ENCODE measurements at regions not wholly inside any gene's neighbourhood (a gene's known extent, or its start where the extent isn't known, plus 50 kb on each side); places are given as distances from the start of the nearest gene placed in this dataset.
A peak's percentile ranks its signal among the peaks of the same experiment; 100 is the strongest.

GRCh38 chr10:107496594-107496993 is 332.1 kb upstream of the SORCS1 start:
- no peak overlapping the region for H3K27ac ChIP-seq (ENCODE audit: low read depth, low read length)
- no peak overlapping the region for H3K4me3 ChIP-seq (ENCODE audit: low read depth, low read length)
- no peak for DNase-seq (ENCODE audit: low read depth in 4 of 6, low spot score in 6 of 6)
- no peaks in the 10 kb centered on the region for H3K9me3 ChIP-seq (ENCODE audit: control insufficient read depth, insufficient read depth, low read length)
- WGBS (ENCODE audit: insufficient coverage): 95% methylated on average over 2 of the region's 2 CpGs
- H3K36me3 ChIP-seq (ENCODE audit: control insufficient read depth, insufficient read depth, low read length): no peaks in the 10 kb centered on the region
- H3K4me1 ChIP-seq (ENCODE audit: control insufficient read depth, insufficient read depth, low read length): no peaks in the 10 kb centered on the region
- no peaks in the 10 kb centered on the region for H3K27me3 ChIP-seq (ENCODE audit: control insufficient read depth, insufficient read depth, low read length)

- no peak overlapping the region for H3K27ac ChIP-seq (ENCODE audit: low read depth, low read length)
- H3K36me3 ChIP-seq (ENCODE audit: control insufficient read depth, insufficient read depth, low read length): no peaks in the 10 kb centered on the region
- no peaks in the 10 kb centered on the region for H3K4me1 ChIP-seq (ENCODE audit: control insufficient read depth, insufficient read depth, low read length)
- H3K4me3 ChIP-seq (ENCODE audit: low read depth, low read length): no peak overlapping the region
- DNase-seq (ENCODE audit: low read depth in 4 of 6, low spot score in 6 of 6): no peak
- no peaks in the 10 kb centered on the region for H3K9me3 ChIP-seq (ENCODE audit: control insufficient read depth, insufficient read depth, low read length)
- no CpG with 5 or more reads among the region's 1 CpG for WGBS (ENCODE audit: insufficient coverage)
- no peaks in the 10 kb centered on the region for H3K27me3 ChIP-seq (ENCODE audit: control insufficient read depth, insufficient read depth, low read length)
Measured at GRCh38 chr10:107492389-107492788, 327.9 kb upstream of the SORCS1 start.

GRCh38 chr10:107490389-107490788 is 325.9 kb upstream of the SORCS1 start:
- 100% methylated on average over 1 of the region's 2 CpGs for WGBS (ENCODE audit: insufficient coverage)
- Histone ChIP-seq H3K9me3 (ENCODE audit: control insufficient read depth, insufficient read depth, low read length) (no peaks in the 10 kb centered on the region), H3K4me3 (ENCODE audit: low read depth, low read length) (no peak overlapping the region), H3K36me3 (ENCODE audit: control insufficient read depth, insufficient read depth, low read length) (no peaks in the 10 kb centered on the region), H3K27ac (ENCODE audit: low read depth, low read length) (no peak overlapping the region), H3K27me3 (ENCODE audit: control insufficient read depth, insufficient read depth, low read length) (no peaks in the 10 kb centered on the region), H3K4me1 (ENCODE audit: control insufficient read depth, insufficient read depth, low read length) (no peaks in the 10 kb centered on the region)
- no peak for DNase-seq (ENCODE audit: low read depth in 4 of 6, low spot score in 6 of 6)

DNA sequence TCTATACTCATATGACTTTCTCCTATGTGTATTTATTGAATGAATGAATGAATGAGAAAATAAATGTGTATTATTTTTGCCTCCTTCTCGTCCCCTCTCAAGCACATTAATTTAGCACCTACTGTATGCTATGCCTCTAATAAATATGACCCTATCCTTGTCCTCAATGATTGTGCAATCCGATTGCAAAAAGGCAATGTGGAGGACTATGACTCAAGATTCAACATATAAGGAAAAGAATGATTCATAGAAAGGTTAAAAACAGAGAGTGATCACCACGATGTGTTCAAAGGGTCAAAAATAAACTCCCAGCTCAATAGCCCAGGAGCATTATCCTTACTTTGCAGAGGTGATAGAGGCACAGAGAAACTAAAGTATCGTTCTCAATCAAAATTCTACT is 322.8 kb upstream of the SORCS1 start:
- H3K4me3 ChIP-seq (ENCODE audit: low read depth, low read length): no peak overlapping the region

GRCh38 chr10:107485019-107485418 is 320.5 kb upstream of the SORCS1 start:
- H3K4me3 ChIP-seq (ENCODE audit: low read depth, low read length): no peak overlapping the region
- no CpG with 5 or more reads among the region's 2 CpGs for WGBS (ENCODE audit: insufficient coverage)
- no peaks in the 10 kb centered on the region for H3K9me3 ChIP-seq (ENCODE audit: control insufficient read depth, insufficient read depth, low read length)
- no peaks in the 10 kb centered on the region for H3K27me3 ChIP-seq (ENCODE audit: control insufficient read depth, insufficient read depth, low read length)
- no peak overlapping the region for H3K27ac ChIP-seq (ENCODE audit: low read depth, low read length)
- H3K36me3 ChIP-seq (ENCODE audit: control insufficient read depth, insufficient read depth, low read length): no peaks in the 10 kb centered on the region
- peak in 1 of 6 donors; percentile 19 for DNase-seq (ENCODE audit: low read depth in 4 of 6, low spot score in 6 of 6)
- no peaks in the 10 kb centered on the region for H3K4me1 ChIP-seq (ENCODE audit: control insufficient read depth, insufficient read depth, low read length)

More for the DNA sequence above, 322.8 kb upstream of the SORCS1 start:
- no peaks in the 10 kb centered on the region for H3K9me3 ChIP-seq (ENCODE audit: control insufficient read depth, insufficient read depth, low read length)
- DNase-seq (ENCODE audit: low read depth in 4 of 6, low spot score in 6 of 6): no peak
- no CpG with 5 or more reads among the region's 4 CpGs for WGBS (ENCODE audit: insufficient coverage)
- H3K27ac ChIP-seq (ENCODE audit: low read depth, low read length): no peak overlapping the region
- H3K4me1 ChIP-seq (ENCODE audit: control insufficient read depth, insufficient read depth, low read length): no peaks in the 10 kb centered on the region
- H3K36me3 ChIP-seq (ENCODE audit: control insufficient read depth, insufficient read depth, low read length): no peaks in the 10 kb centered on the region
- no peaks in the 10 kb centered on the region for H3K27me3 ChIP-seq (ENCODE audit: control insufficient read depth, insufficient read depth, low read length)

GRCh38 chr10:107481881-107482280 is 317.4 kb upstream of the SORCS1 start:
- WGBS (ENCODE audit: insufficient coverage): 79% methylated on average over 6 of the region's 7 CpGs
- no peak overlapping the region for H3K27ac ChIP-seq (ENCODE audit: low read depth, low read length)
- H3K27me3 ChIP-seq (ENCODE audit: control insufficient read depth, insufficient read depth, low read length): no peaks in the 10 kb centered on the region
- no peak for DNase-seq (ENCODE audit: low read depth in 4 of 6, low spot score in 6 of 6)
- H3K36me3 ChIP-seq (ENCODE audit: control insufficient read depth, insufficient read depth, low read length): no peaks in the 10 kb centered on the region
- H3K4me3 ChIP-seq (ENCODE audit: low read depth, low read length): no peak overlapping the region
- no peaks in the 10 kb centered on the region for H3K4me1 ChIP-seq (ENCODE audit: control insufficient read depth, insufficient read depth, low read length)
- no peaks in the 10 kb centered on the region for H3K9me3 ChIP-seq (ENCODE audit: control insufficient read depth, insufficient read depth, low read length)

GRCh38 chr10:107481224-107481623 is 316.7 kb upstream of the SORCS1 start:
- 94% methylated on average over 2 of the region's 6 CpGs for WGBS (ENCODE audit: insufficient coverage)
- no peaks in the 10 kb centered on the region for H3K4me1 ChIP-seq (ENCODE audit: control insufficient read depth, insufficient read depth, low read length)
- DNase-seq (ENCODE audit: low read depth in 4 of 6, low spot score in 6 of 6): no peak
- no peaks in the 10 kb centered on the region for H3K27me3 ChIP-seq (ENCODE audit: control insufficient read depth, insufficient read depth, low read length)
- no peak overlapping the region for H3K4me3 ChIP-seq (ENCODE audit: low read depth, low read length)
- no peak overlapping the region for H3K27ac ChIP-seq (ENCODE audit: low read depth, low read length)
- H3K9me3 ChIP-seq (ENCODE audit: control insufficient read depth, insufficient read depth, low read length): no peaks in the 10 kb centered on the region
- H3K36me3 ChIP-seq (ENCODE audit: control insufficient read depth, insufficient read depth, low read length): no peaks in the 10 kb centered on the region

GRCh38 chr10:107480781-107481180 is 316.3 kb upstream of the SORCS1 start:
- DNase-seq (ENCODE audit: low read depth in 4 of 6, low spot score in 6 of 6): peak in 1 of 6 donors; percentile 22
- no peak overlapping the region for H3K4me3 ChIP-seq (ENCODE audit: low read depth, low read length)

GRCh38 chr10:107477266-107477665 is 312.8 kb upstream of the SORCS1 start:
- H3K27ac ChIP-seq (ENCODE audit: low read depth, low read length): no peak overlapping the region
- no peak overlapping the region for H3K4me3 ChIP-seq (ENCODE audit: low read depth, low read length)
- DNase-seq (ENCODE audit: low read depth in 4 of 6, low spot score in 6 of 6): no peak
- H3K27me3 ChIP-seq (ENCODE audit: control insufficient read depth, insufficient read depth, low read length): no peaks in the 10 kb centered on the region
- no peaks in the 10 kb centered on the region for H3K4me1 ChIP-seq (ENCODE audit: control insufficient read depth, insufficient read depth, low read length)
- H3K36me3 ChIP-seq (ENCODE audit: control insufficient read depth, insufficient read depth, low read length): no peaks in the 10 kb centered on the region
- H3K9me3 ChIP-seq (ENCODE audit: control insufficient read depth, insufficient read depth, low read length): no peaks in the 10 kb centered on the region

More at GRCh38 chr10:107480781-107481180, 316.3 kb upstream of the SORCS1 start:
- Histone ChIP-seq H3K27ac (ENCODE audit: low read depth, low read length) (no peak overlapping the region), H3K4me1 (ENCODE audit: control insufficient read depth, insufficient read depth, low read length) (no peaks in the 10 kb centered on the region), H3K36me3 (ENCODE audit: control insufficient read depth, insufficient read depth, low read length) (no peaks in the 10 kb centered on the region), H3K9me3 (ENCODE audit: control insufficient read depth, insufficient read depth, low read length) (no peaks in the 10 kb centered on the region), H3K27me3 (ENCODE audit: control insufficient read depth, insufficient read depth, low read length) (no peaks in the 10 kb centered on the region)

- H3K9me3 ChIP-seq (ENCODE audit: control insufficient read depth, insufficient read depth, low read length): no peaks in the 10 kb centered on the region
- H3K27ac ChIP-seq (ENCODE audit: low read depth, low read length): no peak overlapping the region
- H3K4me3 ChIP-seq (ENCODE audit: low read depth, low read length): no peak overlapping the region
- no peaks in the 10 kb centered on the region for H3K36me3 ChIP-seq (ENCODE audit: control insufficient read depth, insufficient read depth, low read length)
- H3K4me1 ChIP-seq (ENCODE audit: control insufficient read depth, insufficient read depth, low read length): no peaks in the 10 kb centered on the region
- no peak for DNase-seq (ENCODE audit: low read depth in 4 of 6, low spot score in 6 of 6)
- H3K27me3 ChIP-seq (ENCODE audit: control insufficient read depth, insufficient read depth, low read length): no peaks in the 10 kb centered on the region
- no CpG with 5 or more reads among the region's 2 CpGs for WGBS (ENCODE audit: insufficient coverage)
Measured at GRCh38 chr10:107476408-107476807, 311.9 kb upstream of the SORCS1 start.
